ENCODE measurements at regions not wholly inside any gene's neighbourhood (a gene's known extent, or its start where the extent isn't known, plus 50 kb on each side); places are given as distances from the start of the nearest gene placed in this dataset.

DNA sequence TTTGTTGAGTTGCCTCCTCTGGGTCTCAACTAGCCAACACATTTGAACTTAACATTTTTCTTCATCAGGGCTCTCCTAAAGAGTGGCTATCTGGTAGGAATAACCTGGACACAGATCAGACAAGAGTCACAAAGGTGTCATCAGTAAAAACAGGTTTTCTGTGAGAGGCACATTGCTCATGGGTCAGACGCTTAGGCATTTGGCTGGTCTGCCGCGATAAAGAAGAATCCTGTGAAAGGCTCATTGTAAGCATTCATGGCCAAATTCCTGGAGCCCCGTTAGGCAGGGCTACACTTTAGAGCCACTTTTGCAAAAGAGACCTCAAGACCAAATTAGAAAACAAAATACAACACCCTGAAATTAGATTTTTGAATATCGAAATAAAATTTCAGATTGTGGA is 64.2 kb upstream of the PDE4B start:
- Mint-ChIP-seq H3K4me1 (ENCODE audit: low read depth, unreplicated experiment) (peaks cover 6% of the 10 kb centered on the region), H3K4me3 (ENCODE audit: unreplicated experiment) (no peak overlapping the region), H3K9me3 (ENCODE audit: unreplicated experiment) (peaks cover 5% of the 10 kb centered on the region), H3K36me3 (ENCODE audit: low read depth, unreplicated experiment) (peaks cover 2% of the 10 kb centered on the region), H3K27me3 (ENCODE audit: low read depth, unreplicated experiment) (peaks cover 4% of the 10 kb centered on the region), H3K27ac (ENCODE audit: unreplicated experiment) (no peak overlapping the region)
- Histone ChIP-seq H4K20me1 (ENCODE audit: insufficient read depth, low read length) (no peaks in the 10 kb centered on the region), H3K36me3 (ENCODE audit: insufficient read depth, low read length) (no peaks in the 10 kb centered on the region), H3K4me1 (ENCODE audit: insufficient read depth, low read length) (no peaks in the 10 kb centered on the region), H3K27me3 (ENCODE audit: insufficient read depth, low read length) (no peaks in the 10 kb centered on the region), H3K79me2 (ENCODE audit: insufficient read depth, low read length) (no peaks in the 10 kb centered on the region), H2AFZ (ENCODE audit: low read depth, low read length) (no peak overlapping the region), H3K27ac (ENCODE audit: low read depth, low read length) (no peak overlapping the region), H3K4me2 (ENCODE audit: low read length) (no peak overlapping the region), H3K4me3 (ENCODE audit: insufficient read depth, low read depth, low read length) (no peak overlapping the region), H3K9ac (ENCODE audit: low read length) (no peak overlapping the region), H3K9me3 (ENCODE audit: insufficient read depth, low read depth, low read length) (no peaks in the 10 kb centered on the region)
- FAIRE-seq: no peak
- DNase-seq (ENCODE audit: low read depth): no peak
- no peak for TF ChIP-seq CTCF (IDR thresholded peaks at IDR 0.05; ENCODE audit: insufficient read depth, low read depth, low read length)
- no peak for TF ChIP-seq EZH2 (IDR thresholded peaks at IDR 0.05; ENCODE audit: insufficient read depth, low read length)

DNA sequence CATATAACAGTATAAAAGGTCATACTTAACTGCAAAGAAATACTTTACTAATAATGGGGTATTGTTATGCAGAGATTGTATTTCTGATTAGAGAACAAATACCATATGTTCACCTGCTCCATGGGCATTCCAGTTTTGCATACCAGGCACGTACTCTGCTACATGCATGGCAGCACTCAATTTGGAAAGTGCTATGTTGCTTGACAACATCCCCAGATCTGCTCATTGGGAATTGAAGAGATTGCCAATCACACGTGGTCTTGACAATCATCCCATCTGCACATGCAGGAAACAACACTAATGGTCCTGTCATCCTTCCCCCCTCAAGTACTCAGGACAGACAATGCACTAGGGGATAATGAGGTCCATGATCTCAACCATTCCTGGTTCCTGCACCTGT is 63.4 kb upstream of the PDE4B start:
- H3K27me3 Mint-ChIP-seq (ENCODE audit: low read depth, unreplicated experiment): peaks cover 4% of the 10 kb centered on the region
- DNase-seq (ENCODE audit: low read depth): no peak
- no peak overlapping the region for H3K4me3 Mint-ChIP-seq (ENCODE audit: unreplicated experiment)
- no peak overlapping the region for H3K9ac ChIP-seq (ENCODE audit: low read length)
- H3K4me1 Mint-ChIP-seq (ENCODE audit: low read depth, unreplicated experiment): peaks cover 6% of the 10 kb centered on the region
- FAIRE-seq: no peak
- H3K9me3 Mint-ChIP-seq (ENCODE audit: unreplicated experiment): peaks cover 5% of the 10 kb centered on the region
- no peaks in the 10 kb centered on the region for H3K36me3 ChIP-seq (ENCODE audit: insufficient read depth, low read length)
- H3K27ac Mint-ChIP-seq (ENCODE audit: unreplicated experiment): no peak overlapping the region
- no peak for TF ChIP-seq EZH2 (IDR thresholded peaks at IDR 0.05; ENCODE audit: insufficient read depth, low read length)
- TF ChIP-seq CTCF (IDR thresholded peaks at IDR 0.05; ENCODE audit: insufficient read depth, low read depth, low read length): no peak
- H3K4me3 ChIP-seq (ENCODE audit: insufficient read depth, low read depth, low read length): no peak overlapping the region
- H4K20me1 ChIP-seq (ENCODE audit: insufficient read depth, low read length): no peaks in the 10 kb centered on the region
- no peaks in the 10 kb centered on the region for H3K4me1 ChIP-seq (ENCODE audit: insufficient read depth, low read length)
- no peak overlapping the region for H3K4me2 ChIP-seq (ENCODE audit: low read length)
- H3K9me3 ChIP-seq (ENCODE audit: insufficient read depth, low read depth, low read length): no peaks in the 10 kb centered on the region
- H3K27me3 ChIP-seq (ENCODE audit: insufficient read depth, low read length): no peaks in the 10 kb centered on the region
- no peak overlapping the region for H2AFZ ChIP-seq (ENCODE audit: low read depth, low read length)
- H3K79me2 ChIP-seq (ENCODE audit: insufficient read depth, low read length): no peaks in the 10 kb centered on the region
- no peak overlapping the region for H3K27ac ChIP-seq (ENCODE audit: low read depth, low read length)
- H3K36me3 Mint-ChIP-seq (ENCODE audit: low read depth, unreplicated experiment): peaks cover 2% of the 10 kb centered on the region

DNA sequence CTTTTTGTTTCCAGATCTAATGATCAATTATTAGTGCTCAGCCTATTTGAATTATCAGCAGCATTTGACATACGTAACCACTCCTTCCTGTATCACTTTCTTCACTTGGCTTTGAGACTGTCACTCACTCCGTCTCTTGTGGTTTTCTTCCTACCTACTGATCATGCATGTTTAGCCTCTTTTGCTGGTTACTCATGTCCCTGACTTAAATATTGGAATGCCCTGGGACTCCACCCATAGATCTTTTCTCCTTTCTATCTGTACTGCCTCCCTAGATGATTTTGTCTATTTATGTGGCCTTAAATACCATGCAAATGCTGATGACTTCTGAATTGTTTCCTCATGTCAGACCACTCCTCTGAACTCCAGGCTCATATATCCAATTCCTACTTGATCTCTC is 57.7 kb upstream of the PDE4B start:
- no peaks in the 10 kb centered on the region for H3K9me3 Mint-ChIP-seq (ENCODE audit: unreplicated experiment)
- Histone ChIP-seq H3K27ac (ENCODE audit: low read depth, low read length) (no peak overlapping the region), H3K9me3 (ENCODE audit: insufficient read depth, low read depth, low read length) (no peaks in the 10 kb centered on the region), H3K9ac (ENCODE audit: low read length) (no peak overlapping the region), H3K4me3 (ENCODE audit: insufficient read depth, low read depth, low read length) (no peak overlapping the region), H3K27me3 (ENCODE audit: insufficient read depth, low read length) (no peaks in the 10 kb centered on the region), H3K36me3 (ENCODE audit: insufficient read depth, low read length) (no peaks in the 10 kb centered on the region), H2AFZ (ENCODE audit: low read depth, low read length) (no peak overlapping the region), H3K4me2 (ENCODE audit: low read length) (no peak overlapping the region), H3K79me2 (ENCODE audit: insufficient read depth, low read length) (no peaks in the 10 kb centered on the region), H4K20me1 (ENCODE audit: insufficient read depth, low read length) (no peaks in the 10 kb centered on the region), H3K4me1 (ENCODE audit: insufficient read depth, low read length) (no peaks in the 10 kb centered on the region)
- no peaks in the 10 kb centered on the region for H3K4me1 Mint-ChIP-seq (ENCODE audit: low read depth, unreplicated experiment)
- DNase-seq (ENCODE audit: low read depth) (peak; percentile 2), FAIRE-seq (no peak)
- no peak overlapping the region for H3K27ac Mint-ChIP-seq (ENCODE audit: unreplicated experiment)
- TF ChIP-seq CTCF (IDR thresholded peaks at IDR 0.05; ENCODE audit: insufficient read depth, low read depth, low read length) (no peak), EZH2 (IDR thresholded peaks at IDR 0.05; ENCODE audit: insufficient read depth, low read length) (no peak)
- H3K27me3 Mint-ChIP-seq (ENCODE audit: low read depth, unreplicated experiment): no peaks in the 10 kb centered on the region
- H3K4me3 Mint-ChIP-seq (ENCODE audit: unreplicated experiment): no peak overlapping the region
- H3K36me3 Mint-ChIP-seq (ENCODE audit: low read depth, unreplicated experiment): no peaks in the 10 kb centered on the region

Measured in astrocyte (in vitro differentiated cells and primary cell).